RPMI7951 (cell line): ENCODE measurements at regions not wholly inside any gene's neighbourhood (a gene's known extent, or its start where the extent isn't known, plus 50 kb on each side); places are given as distances from the start of the nearest gene placed in this dataset.
A peak's percentile ranks its signal among the peaks of the same experiment; 100 is the strongest.
"Not testable (repeated sequence)": the region's sequence is repeated elsewhere in the genome, so short reads cannot be mapped to it uniquely, and the experiment has no call there.

ENCODE experiments used
- DNase-seq: peaks from one replicate; pipeline ENCODE4 v3.0.0-alpha.2; 2012; ENCODE audit warnings: low read depth

GRCh38 chr7:49669285-49669684, 104.2 kb upstream of the VWC2 start:
- DNase-seq = no peak

GRCh38 chr7:49669692-49670260, 103.7 kb upstream of the VWC2 start:
- DNase-seq = no peak

- peak; percentile 71 for DNase-seq
Measured at GRCh38 chr7:49670991-49671390, 102.4 kb upstream of the VWC2 start.

GRCh38 chr7:49692516-49692915, 80.9 kb upstream of the VWC2 start:
- no peak for DNase-seq

- DNase-seq = no peak
Measured at GRCh38 chr7:49695971-49696370, 77.5 kb upstream of the VWC2 start.

- no peak for DNase-seq
Measured at GRCh38 chr7:49700841-49701240, 72.6 kb upstream of the VWC2 start.

- DNase-seq = no peak
Measured at GRCh38 chr7:49702099-49702498, 71.3 kb upstream of the VWC2 start.

- no peak for DNase-seq
Measured at GRCh38 chr7:49703337-49703736, 70.1 kb upstream of the VWC2 start.

- DNase-seq = no peak
Measured at GRCh38 chr7:49703881-49704280, 69.6 kb upstream of the VWC2 start.

- DNase-seq = no peak
Measured at GRCh38 chr7:49706106-49706505, 67.3 kb upstream of the VWC2 start.

- no peak for DNase-seq
Measured at GRCh38 chr7:49707891-49708290, 65.5 kb upstream of the VWC2 start.

- no peak for DNase-seq
Measured at GRCh38 chr7:49708590-49708989, 64.8 kb upstream of the VWC2 start.

- DNase-seq = not testable (repeated sequence)
Measured at GRCh38 chr7:49711072-49711723, 62.2 kb upstream of the VWC2 start.

GRCh38 chr7:49714182-49714581, 59.3 kb upstream of the VWC2 start:
- no peak for DNase-seq

- no peak for DNase-seq
Measured at GRCh38 chr7:49715486-49715885, 58.0 kb upstream of the VWC2 start.

GRCh38 chr7:49717547-49717946, 55.9 kb upstream of the VWC2 start:
- DNase-seq = no peak

GRCh38 chr7:49718760-49719159, 54.7 kb upstream of the VWC2 start:
- DNase-seq = no peak

GRCh38 chr7:49721441-49721840, 52.0 kb upstream of the VWC2 start:
- no peak for DNase-seq
